Thoracic aorta (tissue), 2 donors: ENCODE measurements at regions not wholly inside any gene's neighbourhood (a gene's known extent, or its start where the extent isn't known, plus 50 kb on each side); places are given as distances from the start of the nearest gene placed in this dataset.

Experiments used
- ATAC-seq: fragments of 150-250 bp; one replicate; pipeline ENCODE4 v1.8.0; 2017; ENCODE audit warnings: low read depth; ENCODE audit not compliant: insufficient number of reproducible peaks, low FRiP score
- DNase-seq: peaks from one replicate; pipeline ENCODE4 v3.0.0-alpha.2; 2020; ENCODE audit warnings: low spot score
- H3K27ac ChIP-seq, 2 donors: fragments of 200-600 bp; sonication (generic); 1 replicate in 1 of 2; 2 replicates in 1 of 2; pipeline ENCODE4 v1.5.1; 2016; ENCODE audit warnings: mild to moderate bottlenecking in 2 of 2, moderate library complexity in 2 of 2
- H3K27me3 ChIP-seq: fragments of 200-600 bp; sonication (generic); replicated peaks from 2 replicates; pipeline ENCODE4 v1.6.0; 2016; ENCODE audit warnings: mild to moderate bottlenecking; ENCODE audit not compliant: insufficient read depth
- H3K36me3 ChIP-seq: fragments of 200-600 bp; sonication (generic); one replicate; pipeline ENCODE4 v1.5.1; 2016
- H3K4me1 ChIP-seq, 2 donors: fragments of 200-600 bp; sonication (generic); 1 replicate in 1 of 2; 2 replicates in 1 of 2; pipeline versions ENCODE4 v1.5.1 to v1.6.0; 2016; ENCODE audit warnings: low read depth in 2 of 2, mild to moderate bottlenecking in 1 of 2; ENCODE audit not compliant: control insufficient read depth in 1 of 2
- H3K4me3 ChIP-seq: fragments of 200-600 bp; sonication (generic); 2 replicates; pipeline ENCODE4 v1.5.1; 2016; ENCODE audit warnings: mild to moderate bottlenecking
- H3K9me3 ChIP-seq: fragments of 200-600 bp; sonication (generic); 2 replicates; pipeline ENCODE4 v1.5.1; 2016
- TF ChIP-seq, protein P1 (sequence below): fragments of 200-600 bp; sonication (generic); IDR thresholded peaks from one replicate; pipeline ENCODE4 v1.5.1; 2019; ENCODE audit warnings: antibody characterized with exemption

DNA sequence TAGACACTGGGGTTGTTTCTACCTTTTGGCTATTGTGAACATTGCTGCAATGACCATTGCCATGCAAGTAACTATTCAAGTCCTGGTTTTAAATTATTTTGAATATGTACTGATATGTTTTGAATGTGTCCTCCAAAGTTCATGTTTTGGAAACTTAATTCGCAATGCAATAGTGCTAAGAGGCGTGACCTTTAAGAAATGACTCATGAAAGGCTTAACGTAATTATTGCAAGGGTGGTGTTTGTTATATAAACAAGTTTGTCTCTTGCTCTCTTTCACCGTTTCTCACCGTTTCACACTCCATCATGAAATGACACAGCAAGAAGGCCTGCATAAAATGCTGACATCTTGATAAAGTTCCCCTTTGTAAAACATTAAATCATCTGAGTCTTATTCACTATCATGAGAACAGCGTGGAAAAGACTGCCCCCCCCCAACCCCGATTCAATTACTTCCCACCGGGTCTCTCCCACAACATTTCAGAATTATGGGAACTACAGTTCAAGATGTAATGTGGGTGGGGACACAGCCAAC lies 506.9 kb upstream of the FAM47C start:
- H3K4me3 ChIP-seq, result no peak overlapping the region
- no peak for ATAC-seq
- TF ChIP-seq, protein P1, sequence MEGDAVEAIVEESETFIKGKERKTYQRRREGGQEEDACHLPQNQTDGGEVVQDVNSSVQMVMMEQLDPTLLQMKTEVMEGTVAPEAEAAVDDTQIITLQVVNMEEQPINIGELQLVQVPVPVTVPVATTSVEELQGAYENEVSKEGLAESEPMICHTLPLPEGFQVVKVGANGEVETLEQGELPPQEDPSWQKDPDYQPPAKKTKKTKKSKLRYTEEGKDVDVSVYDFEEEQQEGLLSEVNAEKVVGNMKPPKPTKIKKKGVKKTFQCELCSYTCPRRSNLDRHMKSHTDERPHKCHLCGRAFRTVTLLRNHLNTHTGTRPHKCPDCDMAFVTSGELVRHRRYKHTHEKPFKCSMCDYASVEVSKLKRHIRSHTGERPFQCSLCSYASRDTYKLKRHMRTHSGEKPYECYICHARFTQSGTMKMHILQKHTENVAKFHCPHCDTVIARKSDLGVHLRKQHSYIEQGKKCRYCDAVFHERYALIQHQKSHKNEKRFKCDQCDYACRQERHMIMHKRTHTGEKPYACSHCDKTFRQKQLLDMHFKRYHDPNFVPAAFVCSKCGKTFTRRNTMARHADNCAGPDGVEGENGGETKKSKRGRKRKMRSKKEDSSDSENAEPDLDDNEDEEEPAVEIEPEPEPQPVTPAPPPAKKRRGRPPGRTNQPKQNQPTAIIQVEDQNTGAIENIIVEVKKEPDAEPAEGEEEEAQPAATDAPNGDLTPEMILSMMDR, result no peak

DNA sequence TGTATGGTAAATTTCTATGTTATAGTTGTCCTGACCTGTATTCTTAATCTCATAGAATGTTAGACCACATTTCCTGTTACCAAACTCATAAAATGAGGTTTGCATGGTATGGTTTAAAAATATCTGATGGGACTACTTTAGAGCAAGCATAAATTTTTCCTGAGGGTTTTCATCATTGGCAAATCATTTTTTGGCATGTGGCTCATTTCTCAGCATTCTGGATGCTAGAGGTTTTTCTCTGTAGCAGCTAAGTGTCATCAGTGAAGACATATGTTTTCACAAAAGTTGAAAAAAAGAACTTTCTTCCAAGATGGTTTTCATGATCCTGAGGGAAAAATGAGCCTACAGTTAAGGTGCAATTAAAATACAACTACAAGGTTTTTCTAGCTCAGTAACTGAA lies 503.5 kb upstream of the FAM47C start:
- ATAC-seq, result no peak
- H3K27ac ChIP-seq, result no peak overlapping the region
- no peaks in the 10 kb centered on the region for H3K27me3 ChIP-seq
- no peak for DNase-seq
- H3K4me1 ChIP-seq, result no peaks in the 10 kb centered on the region
- TF ChIP-seq, protein P1, result no peak
- no peaks in the 10 kb centered on the region for H3K36me3 ChIP-seq
- no peaks in the 10 kb centered on the region for H3K9me3 ChIP-seq
- no peak overlapping the region for H3K4me3 ChIP-seq

More for the DNA sequence above, 506.9 kb upstream of the FAM47C start:
- no peaks in the 10 kb centered on the region for H3K36me3 ChIP-seq
- no peaks in the 10 kb centered on the region for H3K9me3 ChIP-seq
- DNase-seq, result no peak
- no peaks in the 10 kb centered on the region for H3K4me1 ChIP-seq
- no peak overlapping the region for H3K27ac ChIP-seq
- H3K27me3 ChIP-seq, result no peaks in the 10 kb centered on the region

DNA sequence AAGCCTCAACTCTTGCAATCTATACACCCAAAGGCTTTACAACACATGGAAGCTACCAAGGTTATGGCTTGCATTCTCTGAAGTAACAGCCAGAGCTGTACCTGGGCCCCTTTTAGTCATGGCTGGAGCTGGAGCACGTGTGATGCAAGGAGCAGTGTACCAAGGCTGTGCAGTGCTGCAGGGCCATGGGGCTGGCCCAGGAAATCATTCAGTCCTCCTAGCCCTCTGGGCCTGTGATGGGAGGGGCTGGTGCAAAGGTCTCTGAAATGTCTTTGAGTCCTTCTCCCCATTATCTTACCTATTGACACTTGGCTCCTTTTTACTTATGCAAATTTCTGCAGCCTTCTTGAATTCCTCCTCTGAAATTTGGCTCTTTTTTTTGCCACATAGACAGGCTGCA lies 500.1 kb upstream of the FAM47C start:
- Histone ChIP-seq H3K36me3 (no peaks in the 10 kb centered on the region), H3K4me1 (no peaks in the 10 kb centered on the region), H3K27me3 (no peaks in the 10 kb centered on the region), H3K9me3 (no peaks in the 10 kb centered on the region), H3K27ac (no peak overlapping the region), H3K4me3 (no peak overlapping the region)
- no peak for ATAC-seq
- no peak for DNase-seq
- TF ChIP-seq, protein P1, result no peak

DNA sequence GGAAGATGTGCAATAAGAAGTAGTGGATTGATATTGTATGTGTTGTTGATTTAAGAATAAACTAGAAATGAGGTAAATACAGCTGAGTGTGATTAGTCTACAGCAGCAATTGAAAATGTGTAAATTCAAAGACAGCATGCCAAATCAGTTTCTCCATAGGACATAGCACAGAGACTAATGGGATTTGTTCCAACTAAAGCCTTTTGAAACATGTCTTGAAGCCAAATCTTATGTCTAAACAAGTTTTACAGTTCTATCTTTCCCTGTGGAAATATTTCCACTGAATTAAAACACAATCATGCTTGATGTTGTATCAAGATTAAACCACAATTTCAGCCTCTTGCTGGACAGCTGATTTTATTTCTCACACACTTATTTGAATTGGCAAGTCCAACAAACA lies 497.4 kb upstream of the FAM47C start:
- H3K27ac ChIP-seq, result no peak overlapping the region
- H3K36me3 ChIP-seq, result no peaks in the 10 kb centered on the region
- no peaks in the 10 kb centered on the region for H3K9me3 ChIP-seq
- H3K27me3 ChIP-seq, result no peaks in the 10 kb centered on the region
- TF ChIP-seq, protein P1, result no peak
- DNase-seq (no peak), ATAC-seq (no peak)
- no peaks in the 10 kb centered on the region for H3K4me1 ChIP-seq
- no peak overlapping the region for H3K4me3 ChIP-seq

DNA sequence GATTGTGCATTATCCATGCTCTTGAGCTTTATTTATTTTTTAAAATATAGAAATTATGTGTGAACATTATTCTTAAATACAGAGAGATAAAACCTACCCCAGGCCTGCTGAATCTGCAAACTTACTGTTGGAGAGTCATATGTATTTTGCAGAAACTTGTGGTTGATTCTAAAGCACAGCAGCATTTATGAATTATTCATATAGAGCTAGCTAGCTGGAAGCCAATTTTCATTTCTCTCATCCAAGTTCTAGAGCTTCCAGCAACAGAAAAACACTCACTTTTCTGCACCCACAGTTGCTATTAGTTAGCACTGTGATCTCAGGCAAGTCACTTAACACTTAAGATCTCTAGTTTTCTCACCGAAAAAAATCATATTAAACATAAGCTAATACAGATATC lies 479.5 kb upstream of the FAM47C start:
- no peaks in the 10 kb centered on the region for H3K36me3 ChIP-seq
- TF ChIP-seq, protein P1, result no peak
- no peak overlapping the region for H3K27ac ChIP-seq
- H3K27me3 ChIP-seq, result no peaks in the 10 kb centered on the region
- no peak for ATAC-seq
- H3K9me3 ChIP-seq, result no peaks in the 10 kb centered on the region
- no peaks in the 10 kb centered on the region for H3K4me1 ChIP-seq
- DNase-seq, result no peak
- no peak overlapping the region for H3K4me3 ChIP-seq
